Choroid plexus epithelial cell (primary cell): ENCODE measurements at regions not wholly inside any gene's neighbourhood (a gene's known extent, or its start where the extent isn't known, plus 50 kb on each side); places are given as distances from the start of the nearest gene placed in this dataset.
"Not testable (repeated sequence)": the region's sequence is repeated elsewhere in the genome, so short reads cannot be mapped to it uniquely, and the experiment has no call there.

Experiments used
- DNase-seq: peaks from one replicate; pipeline ENCODE4 v3.0.0-alpha.2; 2010; ENCODE audit warnings: low read depth
- H3K4me3 ChIP-seq: 2 replicates; pipeline ENCODE4 v1.5.1; 2011; ENCODE audit warnings: low read depth, mild to moderate bottlenecking, control low read depth, low read length, moderate library complexity
- CTCF ChIP-seq: conservative IDR thresholded peaks from 2 replicates; pipeline ENCODE4 v1.5.1; 2011; ENCODE audit warnings: low read depth, mild to moderate bottlenecking, control low read depth, inconsistent platforms, low read length, moderate library complexity

GRCh38 chr3:87674397-87675161, 384.2 kb downstream of the CGGBP1 start:
- no peak for DNase-seq
- H3K4me3 ChIP-seq = no peak overlapping the region
- no peak for TF ChIP-seq CTCF

GRCh38 chr3:87673132-87673531, 385.7 kb downstream of the CGGBP1 start:
- no peak overlapping the region for H3K4me3 ChIP-seq
- TF ChIP-seq CTCF = no peak
- DNase-seq = no peak

GRCh38 chr3:87654184-87654583, 377.8 kb upstream of the POU1F1 start:
- DNase-seq = no peak
- no peak overlapping the region for H3K4me3 ChIP-seq
- TF ChIP-seq CTCF = no peak

- H3K4me3 ChIP-seq, DNase-seq: not testable (repeated sequence)
Observed at GRCh38 chr3:87653138-87653537, 376.8 kb upstream of the POU1F1 start.

GRCh38 chr3:87634426-87634825, 358.0 kb upstream of the POU1F1 start:
- TF ChIP-seq CTCF = no peak
- no peak overlapping the region for H3K4me3 ChIP-seq
- no peak for DNase-seq

- no peak for TF ChIP-seq CTCF
- no peak for DNase-seq
- no peak overlapping the region for H3K4me3 ChIP-seq
Observed at GRCh38 chr3:87627316-87627715, 350.9 kb upstream of the POU1F1 start.

GRCh38 chr3:87626546-87626945, 350.2 kb upstream of the POU1F1 start:
- peak; percentile 7 for DNase-seq
- no peak overlapping the region for H3K4me3 ChIP-seq
- no peak for TF ChIP-seq CTCF
